ENCODE measurements at regions not wholly inside any gene's neighbourhood (a gene's known extent, or its start where the extent isn't known, plus 50 kb on each side); places are given as distances from the start of the nearest gene placed in this dataset.
"Not testable (repeated sequence)": the region's sequence is repeated elsewhere in the genome, so short reads cannot be mapped to it uniquely, and the experiment has no call there.

- no peak for ATAC-seq
- Histone ChIP-seq H3K4me1 (no peaks in the 10 kb centered on the region), H3K27ac (no peak overlapping the region), H3K4me3 (no peak overlapping the region), H3K27me3 (no peaks in the 10 kb centered on the region), H3K36me3 (no peaks in the 10 kb centered on the region), H3K9me3 (no peaks in the 10 kb centered on the region)
- WGBS, 2 donors (ENCODE audit: low coverage in 1 of 2) = 86% methylated on average over 1 of the region's 1 CpG; no CpG with 5 or more reads in 1 of the 2 donors
- no peak for TF ChIP-seq POLR2AphosphoS5 (IDR thresholded peaks at IDR 0.05)
Measured at GRCh38 chr7:112981966-112982365, 104.7 kb downstream of the GPR85 start.

- not testable (repeated sequence) for H3K4me1 ChIP-seq, H3K36me3 ChIP-seq, H3K27ac ChIP-seq, ATAC-seq, H3K9me3 ChIP-seq, H3K27me3 ChIP-seq, H3K4me3 ChIP-seq
- 75 to 86% methylated on average over 1 to 2 of the region's 3 CpGs for WGBS, 2 donors (ENCODE audit: low coverage in 1 of 2)
Measured at GRCh38 chr7:112979055-112979454, 107.6 kb downstream of the GPR85 start.

- not testable (repeated sequence) for H3K4me1 ChIP-seq, H3K4me3 ChIP-seq, H3K36me3 ChIP-seq, H3K9me3 ChIP-seq, H3K27me3 ChIP-seq, H3K27ac ChIP-seq, ATAC-seq
- WGBS, 2 donors (ENCODE audit: low coverage in 1 of 2) = no CpG with 5 or more reads among the region's 8 CpGs
Measured at GRCh38 chr7:112977244-112977955, 109.2 kb downstream of the GPR85 start.

GRCh38 chr7:112970771-112971170, 115.9 kb downstream of the GPR85 start:
- H3K27me3 ChIP-seq = no peaks in the 10 kb centered on the region
- H3K36me3 ChIP-seq = no peaks in the 10 kb centered on the region
- TF ChIP-seq POLR2A (IDR thresholded peaks at IDR 0.05) = no peak
- TF ChIP-seq CTCF (IDR thresholded peaks at IDR 0.05) = no peak
- no peak for TF ChIP-seq EP300 (IDR thresholded peaks at IDR 0.05)
- TF ChIP-seq POLR2AphosphoS5 (IDR thresholded peaks at IDR 0.05) = no peak
- no peaks in the 10 kb centered on the region for H3K9me3 ChIP-seq
- no peak for ATAC-seq
- no peak overlapping the region for H3K27ac ChIP-seq
- no peaks in the 10 kb centered on the region for H3K4me1 ChIP-seq
- H3K4me3 ChIP-seq = no peak overlapping the region

GRCh38 chr7:112969946-112970345, 116.7 kb downstream of the GPR85 start:
- no peaks in the 10 kb centered on the region for H3K4me1 ChIP-seq
- no peaks in the 10 kb centered on the region for H3K36me3 ChIP-seq
- WGBS, 2 donors (ENCODE audit: low coverage in 1 of 2) = 64 to 96% methylated on average over 1 of the region's 1 CpG
- ATAC-seq = no peak
- H3K27me3 ChIP-seq = no peaks in the 10 kb centered on the region
- H3K9me3 ChIP-seq = no peaks in the 10 kb centered on the region
- TF ChIP-seq EP300 (IDR thresholded peaks at IDR 0.05) (no peak), POLR2A (IDR thresholded peaks at IDR 0.05) (no peak), CTCF (IDR thresholded peaks at IDR 0.05) (no peak), POLR2AphosphoS5 (IDR thresholded peaks at IDR 0.05) (no peak)
- no peak overlapping the region for H3K4me3 ChIP-seq
- no peak overlapping the region for H3K27ac ChIP-seq

GRCh38 chr7:112965506-112965905, 121.1 kb downstream of the GPR85 start:
- ATAC-seq = no peak
- H3K4me1 ChIP-seq = no peaks in the 10 kb centered on the region
- H3K9me3 ChIP-seq = no peaks in the 10 kb centered on the region
- no peaks in the 10 kb centered on the region for H3K36me3 ChIP-seq
- no peak overlapping the region for H3K4me3 ChIP-seq
- WGBS, 2 donors (ENCODE audit: low coverage in 1 of 2) = 67 to 80% methylated on average over 1 of the region's 1 CpG
- H3K27ac ChIP-seq = no peak overlapping the region
- no peaks in the 10 kb centered on the region for H3K27me3 ChIP-seq
- TF ChIP-seq POLR2A (IDR thresholded peaks at IDR 0.05) (no peak), EP300 (IDR thresholded peaks at IDR 0.05) (no peak), POLR2AphosphoS5 (IDR thresholded peaks at IDR 0.05) (no peak)

- H3K27me3 ChIP-seq = no peaks in the 10 kb centered on the region
- H3K4me3 ChIP-seq = no peak overlapping the region
- no peak for ATAC-seq
- H3K4me1 ChIP-seq = no peaks in the 10 kb centered on the region
- H3K9me3 ChIP-seq = no peaks in the 10 kb centered on the region
- TF ChIP-seq EP300 (IDR thresholded peaks at IDR 0.05) = no peak
- no peak for TF ChIP-seq CTCF (IDR thresholded peaks at IDR 0.05)
- no peak for TF ChIP-seq POLR2A (IDR thresholded peaks at IDR 0.05)
- no peak for TF ChIP-seq POLR2AphosphoS5 (IDR thresholded peaks at IDR 0.05)
- H3K27ac ChIP-seq = no peak overlapping the region
- H3K36me3 ChIP-seq = no peaks in the 10 kb centered on the region
- 35 to 80% methylated on average over 1 of the region's 1 CpG for WGBS, 2 donors (ENCODE audit: low coverage in 1 of 2)
Measured at GRCh38 chr7:112963634-112964033, 123.0 kb downstream of the GPR85 start.

Measured in gastroesophageal sphincter (tissue), 4 donors.